Smooth muscle cell (in vitro differentiated cells): ENCODE measurements at regions not wholly inside any gene's neighbourhood (a gene's known extent, or its start where the extent isn't known, plus 50 kb on each side); places are given as distances from the start of the nearest gene placed in this dataset.

ENCODE experiments used
- DNase-seq: peaks from one replicate; lab custom pipeline; 2025; ENCODE audit not compliant: unreplicated experiment; lab: John Stamatoyannopoulos, UW
- H2AFZ ChIP-seq: fragments of 200-600 bp; sonication (generic); 2 replicates; pipeline ENCODE4 v1.6.0; 2016; ENCODE audit warnings: antibody characterized with exemption, low read depth, mild to moderate bottlenecking
- H3F3A ChIP-seq: fragments of 200-600 bp; sonication (generic); 2 replicates; pipeline ENCODE4 v1.6.0; 2017; ENCODE audit warnings: antibody characterized with exemption, low read depth
- H3K27ac ChIP-seq: fragments of 200-600 bp; sonication (generic); 2 replicates; pipeline ENCODE4 v1.5.1; 2016; ENCODE audit warnings: low read depth, mild to moderate bottlenecking
- H3K27me3 ChIP-seq: fragments of 200-600 bp; sonication (generic); 2 replicates; pipeline ENCODE4 v1.6.1; 2016; ENCODE audit warnings: low read depth, mild to moderate bottlenecking
- H3K36me3 ChIP-seq: fragments of 200-600 bp; sonication (generic); 2 replicates; pipeline ENCODE4 v1.5.1; 2016; ENCODE audit warnings: low read depth
- H3K4me1 ChIP-seq: fragments of 200-600 bp; sonication (generic); 2 replicates; pipeline ENCODE4 v1.5.1; 2016; ENCODE audit warnings: low read depth
- H3K4me2 ChIP-seq: fragments of 200-600 bp; sonication (generic); 2 replicates; pipeline ENCODE4 v1.6.0; 2016; ENCODE audit warnings: mild to moderate bottlenecking
- H3K4me3 ChIP-seq: fragments of 200-600 bp; sonication (generic); 2 replicates; pipeline ENCODE4 v1.5.1; 2016; ENCODE audit warnings: mild to moderate bottlenecking
- H3K79me2 ChIP-seq: fragments of 200-600 bp; sonication (generic); 2 replicates; pipeline ENCODE4 v1.6.0; 2016; ENCODE audit warnings: low read depth, mild to moderate bottlenecking
- H3K9ac ChIP-seq: fragments of 200-600 bp; sonication (generic); 2 replicates; pipeline ENCODE4 v1.6.0; 2016; ENCODE audit warnings: low read depth
- H3K9me3 ChIP-seq: fragments of 200-600 bp; sonication (generic); replicated peaks from 2 replicates; pipeline ENCODE4 v1.5.1; 2016; ENCODE audit warnings: low read depth
- H4K20me1 ChIP-seq: fragments of 200-600 bp; sonication (generic); 2 replicates; pipeline ENCODE4 v1.6.0; 2016; ENCODE audit warnings: low read depth
- CTCF ChIP-seq: fragments of 200-600 bp; sonication (generic); IDR thresholded peaks from 2 replicates; pipeline ENCODE4 v1.5.1; 2017; ENCODE audit warnings: borderline replicate concordance, mild to moderate bottlenecking, antibody characterized with exemption; ENCODE audit not compliant: insufficient read depth, poor library complexity, severe bottlenecking
- WGBS: methylation state at CpG from one replicate; pipeline ENCODE4 v1.1.7; 2016; ENCODE audit warnings: low lambda C conversion rate; 5-methylcytosine and 5-hydroxymethylcytosine counted together

GRCh38 chr10:131022369-131022768, 289.2 kb downstream of the TCERG1L start:
- H3K9me3 ChIP-seq, result no peaks in the 10 kb centered on the region
- H3F3A ChIP-seq, result no peaks in the 10 kb centered on the region
- H3K4me3 ChIP-seq, result no peak overlapping the region
- H3K36me3 ChIP-seq, result no peaks in the 10 kb centered on the region
- no peak overlapping the region for H3K4me2 ChIP-seq
- no peak overlapping the region for H2AFZ ChIP-seq
- peaks cover 7% of the 10 kb centered on the region for H3K27me3 ChIP-seq
- 95% methylated on average over 10 of the region's 10 CpGs for WGBS
- no peaks in the 10 kb centered on the region for H4K20me1 ChIP-seq
- no peak for TF ChIP-seq CTCF
- H3K4me1 ChIP-seq, result no peaks in the 10 kb centered on the region
- no peak overlapping the region for H3K27ac ChIP-seq
- no peaks in the 10 kb centered on the region for H3K79me2 ChIP-seq
- DNase-seq, result no peak
- H3K9ac ChIP-seq, result no peak overlapping the region

- no peaks in the 10 kb centered on the region for H3F3A ChIP-seq
Measured at GRCh38 chr10:131022981-131023380, 288.5 kb downstream of the TCERG1L start.

GRCh38 chr10:131024259-131025131, 287.0 kb downstream of the TCERG1L start:
- DNase-seq, result no peak
- H4K20me1 ChIP-seq, result no peaks in the 10 kb centered on the region
- WGBS, result 84% methylated on average over 17 of the region's 17 CpGs
- H3K4me2 ChIP-seq, result no peak overlapping the region
- TF ChIP-seq CTCF, result no peak
- peaks cover 7% of the 10 kb centered on the region for H3K27me3 ChIP-seq
- H3K36me3 ChIP-seq, result no peaks in the 10 kb centered on the region
- no peak overlapping the region for H3K4me3 ChIP-seq
- H3F3A ChIP-seq, result no peaks in the 10 kb centered on the region
- H3K9me3 ChIP-seq, result no peaks in the 10 kb centered on the region
- H3K79me2 ChIP-seq, result no peaks in the 10 kb centered on the region
- H3K9ac ChIP-seq, result no peak overlapping the region
- H3K27ac ChIP-seq, result no peak overlapping the region
- H3K4me1 ChIP-seq, result no peaks in the 10 kb centered on the region
- no peak overlapping the region for H2AFZ ChIP-seq

More at GRCh38 chr10:131022981-131023380, 288.5 kb downstream of the TCERG1L start:
- H3K27me3 ChIP-seq, result peaks cover 7% of the 10 kb centered on the region
- H3K4me3 ChIP-seq, result no peak overlapping the region
- TF ChIP-seq CTCF, result no peak
- H3K4me1 ChIP-seq, result no peaks in the 10 kb centered on the region
- H3K36me3 ChIP-seq, result no peaks in the 10 kb centered on the region
- no peaks in the 10 kb centered on the region for H4K20me1 ChIP-seq
- no peak overlapping the region for H2AFZ ChIP-seq
- H3K9me3 ChIP-seq, result no peaks in the 10 kb centered on the region
- no peak overlapping the region for H3K4me2 ChIP-seq
- DNase-seq, result no peak
- H3K79me2 ChIP-seq, result no peaks in the 10 kb centered on the region
- H3K27ac ChIP-seq, result no peak overlapping the region
- no peak overlapping the region for H3K9ac ChIP-seq
- 75% methylated on average over 5 of the region's 5 CpGs for WGBS

GRCh38 chr10:131025333-131025732, 286.2 kb downstream of the TCERG1L start:
- H3K79me2 ChIP-seq, result no peaks in the 10 kb centered on the region
- no peak overlapping the region for H2AFZ ChIP-seq
- H3K27me3 ChIP-seq, result peaks cover 10% of the 10 kb centered on the region
- no peak overlapping the region for H3K4me3 ChIP-seq
- H3K36me3 ChIP-seq, result no peaks in the 10 kb centered on the region
- no peak for TF ChIP-seq CTCF
- no peak overlapping the region for H3K4me2 ChIP-seq
- H3F3A ChIP-seq, result no peaks in the 10 kb centered on the region
- no peaks in the 10 kb centered on the region for H3K9me3 ChIP-seq
- no peaks in the 10 kb centered on the region for H3K4me1 ChIP-seq
- no peaks in the 10 kb centered on the region for H4K20me1 ChIP-seq
- no peak for DNase-seq
- WGBS, result 89% methylated on average over 9 of the region's 9 CpGs
- no peak overlapping the region for H3K27ac ChIP-seq
- no peak overlapping the region for H3K9ac ChIP-seq
